ENCODE measurements at regions not wholly inside any gene's neighbourhood (a gene's known extent, or its start where the extent isn't known, plus 50 kb on each side); places are given as distances from the start of the nearest gene placed in this dataset.

DNA sequence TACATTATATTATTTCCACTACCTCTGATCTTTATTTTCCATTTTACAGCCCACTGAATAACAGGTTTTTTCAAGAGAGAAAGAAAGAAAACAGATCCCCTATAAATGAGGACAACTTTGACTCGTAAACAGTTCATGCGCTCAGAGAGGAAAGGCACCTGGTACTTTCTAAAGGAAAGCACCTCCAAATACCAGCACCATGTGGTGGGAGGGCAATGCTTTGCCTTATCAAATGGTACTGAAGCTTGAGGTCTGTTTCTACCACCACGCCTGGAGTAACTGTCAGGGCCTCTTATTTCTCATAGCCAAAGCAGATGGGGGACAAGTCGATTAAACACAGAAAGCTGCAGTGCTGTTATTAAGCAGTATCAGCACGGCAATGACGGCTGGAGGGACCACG lies 510.3 kb upstream of the ZFHX3 start:
- no peaks in the 10 kb centered on the region for H3K4me1 ChIP-seq (ENCODE audit: control insufficient read depth, insufficient read depth, low read length)
- ChIA-PET CTCF (no interaction called here), POLR2A (no interaction called here)
- in situ Hi-C loops (cut with HindIII; ENCODE audit: low pct_unique_long_range_greater_than_20kb, low sequenced_read_pairs), result no loop called here
- no TSS peak for BruUV-seq (replicated peaks)
- intact Hi-C loops (cut with micrococcal nuclease; ENCODE audit: unreplicated experiment), result no loop called here
- H3K4me3 ChIP-seq (ENCODE audit: low read depth in 2 of 2, low read length in 2 of 2), result no peak overlapping the region
- no peak for DNase-seq (ENCODE audit: low read depth, low spot score)
- TF ChIP-seq, protein P1, sequence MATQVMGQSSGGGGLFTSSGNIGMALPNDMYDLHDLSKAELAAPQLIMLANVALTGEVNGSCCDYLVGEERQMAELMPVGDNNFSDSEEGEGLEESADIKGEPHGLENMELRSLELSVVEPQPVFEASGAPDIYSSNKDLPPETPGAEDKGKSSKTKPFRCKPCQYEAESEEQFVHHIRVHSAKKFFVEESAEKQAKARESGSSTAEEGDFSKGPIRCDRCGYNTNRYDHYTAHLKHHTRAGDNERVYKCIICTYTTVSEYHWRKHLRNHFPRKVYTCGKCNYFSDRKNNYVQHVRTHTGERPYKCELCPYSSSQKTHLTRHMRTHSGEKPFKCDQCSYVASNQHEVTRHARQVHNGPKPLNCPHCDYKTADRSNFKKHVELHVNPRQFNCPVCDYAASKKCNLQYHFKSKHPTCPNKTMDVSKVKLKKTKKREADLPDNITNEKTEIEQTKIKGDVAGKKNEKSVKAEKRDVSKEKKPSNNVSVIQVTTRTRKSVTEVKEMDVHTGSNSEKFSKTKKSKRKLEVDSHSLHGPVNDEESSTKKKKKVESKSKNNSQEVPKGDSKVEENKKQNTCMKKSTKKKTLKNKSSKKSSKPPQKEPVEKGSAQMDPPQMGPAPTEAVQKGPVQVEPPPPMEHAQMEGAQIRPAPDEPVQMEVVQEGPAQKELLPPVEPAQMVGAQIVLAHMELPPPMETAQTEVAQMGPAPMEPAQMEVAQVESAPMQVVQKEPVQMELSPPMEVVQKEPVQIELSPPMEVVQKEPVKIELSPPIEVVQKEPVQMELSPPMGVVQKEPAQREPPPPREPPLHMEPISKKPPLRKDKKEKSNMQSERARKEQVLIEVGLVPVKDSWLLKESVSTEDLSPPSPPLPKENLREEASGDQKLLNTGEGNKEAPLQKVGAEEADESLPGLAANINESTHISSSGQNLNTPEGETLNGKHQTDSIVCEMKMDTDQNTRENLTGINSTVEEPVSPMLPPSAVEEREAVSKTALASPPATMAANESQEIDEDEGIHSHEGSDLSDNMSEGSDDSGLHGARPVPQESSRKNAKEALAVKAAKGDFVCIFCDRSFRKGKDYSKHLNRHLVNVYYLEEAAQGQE (IDR thresholded peaks at IDR 0.05; ENCODE audit: insufficient read depth in 1 of 2, low read depth in 2 of 2, low read length in 1 of 2), result no peak
- TF ChIP-seq SIN3A (IDR thresholded peaks at IDR 0.05; ENCODE audit: borderline replicate concordance, insufficient read depth, low read depth, low read length) (no peak), TCF7L2 (IDR thresholded peaks at IDR 0.05; ENCODE audit: low read depth, low read length) (no peak)
- no peaks in the 10 kb centered on the region for H3K36me3 ChIP-seq (ENCODE audit: control insufficient read depth, insufficient read depth, low read length)
- H3K27ac ChIP-seq (ENCODE audit: low read length), result no peak overlapping the region
- no peak for ATAC-seq
- no peaks in the 10 kb centered on the region for H3K9me3 ChIP-seq (ENCODE audit: control insufficient read depth, insufficient read depth, low read depth, low read length)
- H3K27me3 ChIP-seq (ENCODE audit: control insufficient read depth, insufficient read depth, low read length), result no peaks in the 10 kb centered on the region

DNA sequence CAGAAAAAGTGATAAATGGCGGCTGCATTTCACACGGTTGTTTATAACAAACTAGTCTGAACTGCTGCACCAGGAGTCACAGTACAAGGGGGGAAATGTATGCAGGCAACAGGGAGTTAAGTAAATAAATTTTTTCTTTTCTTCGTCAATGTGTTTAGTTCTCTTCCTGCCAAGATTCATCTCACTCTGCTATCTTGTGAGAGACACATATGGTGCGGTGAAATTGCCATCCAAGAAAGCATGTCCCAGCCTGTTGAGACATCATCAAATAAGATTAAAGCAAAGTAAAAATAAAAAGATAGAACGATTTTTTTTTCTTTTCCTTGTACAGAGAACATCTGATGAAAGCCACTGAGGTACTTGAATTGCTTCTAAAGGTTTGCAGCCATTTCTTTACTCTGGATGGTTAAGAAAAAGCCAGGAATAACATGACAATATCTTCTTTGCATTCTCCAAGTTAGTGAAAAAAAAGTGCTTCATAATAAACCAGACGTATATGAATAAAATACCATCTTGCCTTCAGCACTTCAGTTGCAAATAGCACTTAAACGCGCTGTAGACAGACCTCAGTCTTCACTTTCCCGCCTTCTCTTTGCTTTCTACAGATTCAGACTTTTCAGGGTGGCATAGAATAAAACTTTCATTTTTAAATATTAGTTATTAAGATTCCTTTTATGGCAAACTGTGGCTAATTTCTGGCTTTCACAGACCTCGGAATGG lies 506.2 kb upstream of the ZFHX3 start:
- no TSS peak for BruUV-seq (replicated peaks)
- TF ChIP-seq SIN3A (IDR thresholded peaks at IDR 0.05; ENCODE audit: borderline replicate concordance, insufficient read depth, low read depth, low read length) (no peak), TCF7L2 (IDR thresholded peaks at IDR 0.05; ENCODE audit: low read depth, low read length) (no peak), POLR2AphosphoS5 (IDR thresholded peaks at IDR 0.05; ENCODE audit: low read depth, low read length) (no peak)
- TF ChIP-seq, protein P2, sequence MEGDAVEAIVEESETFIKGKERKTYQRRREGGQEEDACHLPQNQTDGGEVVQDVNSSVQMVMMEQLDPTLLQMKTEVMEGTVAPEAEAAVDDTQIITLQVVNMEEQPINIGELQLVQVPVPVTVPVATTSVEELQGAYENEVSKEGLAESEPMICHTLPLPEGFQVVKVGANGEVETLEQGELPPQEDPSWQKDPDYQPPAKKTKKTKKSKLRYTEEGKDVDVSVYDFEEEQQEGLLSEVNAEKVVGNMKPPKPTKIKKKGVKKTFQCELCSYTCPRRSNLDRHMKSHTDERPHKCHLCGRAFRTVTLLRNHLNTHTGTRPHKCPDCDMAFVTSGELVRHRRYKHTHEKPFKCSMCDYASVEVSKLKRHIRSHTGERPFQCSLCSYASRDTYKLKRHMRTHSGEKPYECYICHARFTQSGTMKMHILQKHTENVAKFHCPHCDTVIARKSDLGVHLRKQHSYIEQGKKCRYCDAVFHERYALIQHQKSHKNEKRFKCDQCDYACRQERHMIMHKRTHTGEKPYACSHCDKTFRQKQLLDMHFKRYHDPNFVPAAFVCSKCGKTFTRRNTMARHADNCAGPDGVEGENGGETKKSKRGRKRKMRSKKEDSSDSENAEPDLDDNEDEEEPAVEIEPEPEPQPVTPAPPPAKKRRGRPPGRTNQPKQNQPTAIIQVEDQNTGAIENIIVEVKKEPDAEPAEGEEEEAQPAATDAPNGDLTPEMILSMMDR (IDR thresholded peaks at IDR 0.05), result no peak
- TF ChIP-seq, protein P1 (IDR thresholded peaks at IDR 0.05; ENCODE audit: insufficient read depth in 1 of 2, low read depth in 2 of 2, low read length in 1 of 2), result no peak
- H3K4me3 ChIP-seq (ENCODE audit: low read depth in 2 of 2, low read length in 2 of 2), result no peak overlapping the region
- in situ Hi-C loops (cut with HindIII; ENCODE audit: low pct_unique_long_range_greater_than_20kb, low sequenced_read_pairs), result no loop called here
- H3K36me3 ChIP-seq (ENCODE audit: control insufficient read depth, insufficient read depth, low read length), result no peaks in the 10 kb centered on the region
- CTCF ChIA-PET, result no interaction called here
- DNase-seq (ENCODE audit: low read depth, low spot score), result no peak
- intact Hi-C loops (cut with micrococcal nuclease; ENCODE audit: unreplicated experiment), result no loop called here
- ATAC-seq, result no peak
- no peak overlapping the region for H3K27ac ChIP-seq (ENCODE audit: low read length)
- POLR2A ChIA-PET, result no interaction called here
- H3K27me3 ChIP-seq (ENCODE audit: control insufficient read depth, insufficient read depth, low read length), result no peaks in the 10 kb centered on the region; the same call in 1 of the 2 replicates
- H3K9me3 ChIP-seq (ENCODE audit: control insufficient read depth, insufficient read depth, low read depth, low read length), result no peaks in the 10 kb centered on the region
- H3K4me1 ChIP-seq (ENCODE audit: control insufficient read depth, insufficient read depth, low read length), result no peaks in the 10 kb centered on the region

All from Panc1 (cell line).